ENCODE measurements at regions not wholly inside any gene's neighbourhood (a gene's known extent, or its start where the extent isn't known, plus 50 kb on each side); places are given as distances from the start of the nearest gene placed in this dataset.

DNA sequence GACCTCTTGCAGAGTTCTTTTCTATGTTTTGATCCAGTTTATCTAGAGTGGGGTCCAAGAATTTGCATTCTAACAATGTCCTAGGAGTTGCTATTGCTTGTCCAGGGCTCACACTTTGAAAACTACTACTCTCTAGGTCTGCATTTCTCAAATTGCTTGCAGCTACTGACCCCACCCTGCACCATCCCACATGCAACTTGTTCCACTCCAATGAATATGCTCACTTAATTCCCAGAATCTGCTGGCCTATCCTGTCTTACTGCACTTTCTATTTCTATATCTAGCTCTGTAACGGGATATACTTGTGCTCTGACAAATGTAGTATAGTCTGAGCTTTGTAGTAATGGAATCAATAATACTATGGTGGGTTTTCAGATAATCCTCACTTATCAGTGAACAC is 570.3 kb downstream of the IQCM start:
- Histone ChIP-seq H3K36me3 (no peaks in the 10 kb centered on the region), H3K4me3 (no peak overlapping the region), H3K9me3 (no peaks in the 10 kb centered on the region), H3K27ac (no peak overlapping the region), H3K27me3 (ENCODE audit: low read depth) (no peaks in the 10 kb centered on the region), H3K4me1 (no peaks in the 10 kb centered on the region)
- ATAC-seq (no peak), DNase-seq (no peak)
- intact Hi-C loops (cut with DNase I): no loop called here
- TF ChIP-seq, protein P1, sequence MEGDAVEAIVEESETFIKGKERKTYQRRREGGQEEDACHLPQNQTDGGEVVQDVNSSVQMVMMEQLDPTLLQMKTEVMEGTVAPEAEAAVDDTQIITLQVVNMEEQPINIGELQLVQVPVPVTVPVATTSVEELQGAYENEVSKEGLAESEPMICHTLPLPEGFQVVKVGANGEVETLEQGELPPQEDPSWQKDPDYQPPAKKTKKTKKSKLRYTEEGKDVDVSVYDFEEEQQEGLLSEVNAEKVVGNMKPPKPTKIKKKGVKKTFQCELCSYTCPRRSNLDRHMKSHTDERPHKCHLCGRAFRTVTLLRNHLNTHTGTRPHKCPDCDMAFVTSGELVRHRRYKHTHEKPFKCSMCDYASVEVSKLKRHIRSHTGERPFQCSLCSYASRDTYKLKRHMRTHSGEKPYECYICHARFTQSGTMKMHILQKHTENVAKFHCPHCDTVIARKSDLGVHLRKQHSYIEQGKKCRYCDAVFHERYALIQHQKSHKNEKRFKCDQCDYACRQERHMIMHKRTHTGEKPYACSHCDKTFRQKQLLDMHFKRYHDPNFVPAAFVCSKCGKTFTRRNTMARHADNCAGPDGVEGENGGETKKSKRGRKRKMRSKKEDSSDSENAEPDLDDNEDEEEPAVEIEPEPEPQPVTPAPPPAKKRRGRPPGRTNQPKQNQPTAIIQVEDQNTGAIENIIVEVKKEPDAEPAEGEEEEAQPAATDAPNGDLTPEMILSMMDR (IDR thresholded peaks at IDR 0.05): no peak

DNA sequence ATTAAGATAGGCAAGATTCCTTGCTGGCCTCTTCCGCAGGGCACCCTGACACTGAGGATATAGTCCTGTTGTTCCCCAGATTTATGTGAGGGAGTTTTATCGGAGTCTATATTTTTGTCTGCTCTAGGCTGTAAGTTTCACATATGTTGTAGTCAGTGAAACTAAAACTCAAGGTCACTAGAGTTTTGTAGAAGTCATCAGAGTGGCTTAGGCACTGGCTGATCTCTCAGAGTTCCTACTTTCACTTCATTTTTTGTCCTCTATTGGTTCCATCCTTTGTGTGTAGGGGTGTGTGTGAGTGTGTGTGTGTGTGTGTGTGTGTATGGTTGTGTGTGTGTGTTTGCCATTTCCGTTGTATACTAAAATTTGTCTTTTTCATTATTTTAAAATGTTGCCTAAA is 577.5 kb downstream of the IQCM start:
- Histone ChIP-seq H3K27ac (no peak overlapping the region), H3K4me3 (no peak overlapping the region), H3K36me3 (no peaks in the 10 kb centered on the region), H3K27me3 (ENCODE audit: low read depth) (no peaks in the 10 kb centered on the region), H3K9me3 (no peaks in the 10 kb centered on the region), H3K4me1 (no peaks in the 10 kb centered on the region)
- intact Hi-C loops (cut with DNase I): no loop called here
- TF ChIP-seq, protein P1 (IDR thresholded peaks at IDR 0.05): no peak
- ATAC-seq (no peak), DNase-seq (no peak)

DNA sequence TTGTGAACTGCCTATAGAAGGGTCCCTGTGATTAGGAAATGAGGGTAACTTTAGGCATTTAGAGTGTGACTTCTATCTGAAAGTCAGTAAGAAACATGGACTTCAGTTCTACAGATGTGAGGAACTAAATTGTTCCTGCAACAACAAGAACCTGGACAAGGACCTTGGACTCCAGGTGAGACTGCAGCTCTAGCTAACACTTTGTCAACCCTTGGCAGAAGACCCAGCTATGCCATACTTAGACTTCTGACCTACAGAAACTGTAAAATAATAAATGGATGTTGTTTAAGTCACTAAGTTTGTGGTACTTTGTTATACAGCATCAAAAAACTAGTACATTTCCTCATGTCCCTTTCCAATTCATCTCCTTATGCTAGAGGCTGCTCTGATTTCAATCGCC is 580.8 kb downstream of the IQCM start:
- no peak overlapping the region for H3K27ac ChIP-seq
- intact Hi-C loops (cut with DNase I): no loop called here
- DNase-seq (no peak), ATAC-seq (no peak)
- no peaks in the 10 kb centered on the region for H3K36me3 ChIP-seq
- TF ChIP-seq, protein P1 (IDR thresholded peaks at IDR 0.05): no peak
- no peaks in the 10 kb centered on the region for H3K4me1 ChIP-seq
- H3K27me3 ChIP-seq (ENCODE audit: low read depth): no peaks in the 10 kb centered on the region
- no peaks in the 10 kb centered on the region for H3K9me3 ChIP-seq
- H3K4me3 ChIP-seq: no peak overlapping the region

DNA sequence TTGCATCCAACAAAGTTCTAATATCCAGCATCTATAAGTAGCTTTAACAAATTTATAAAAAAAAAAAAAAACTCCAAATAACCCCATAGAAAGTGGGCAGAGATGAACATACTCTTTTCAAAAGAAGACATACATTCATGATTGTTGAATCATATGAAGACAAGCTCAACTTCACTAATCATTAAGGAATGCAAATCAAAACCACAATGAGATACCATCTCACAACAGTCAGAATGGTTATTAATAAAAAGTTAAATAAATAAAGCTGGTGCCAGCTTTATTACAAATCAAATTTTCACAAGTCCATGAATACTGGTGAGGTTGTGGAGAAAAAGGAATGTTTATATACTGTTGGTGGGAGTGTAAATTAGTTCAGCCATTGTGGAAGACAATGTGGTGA is 592.0 kb downstream of the IQCM start:
- TF ChIP-seq, protein P1 (IDR thresholded peaks at IDR 0.05): no peak
- ATAC-seq (no peak), DNase-seq (no peak)
- peaks cover 22% of the 10 kb centered on the region for H3K9me3 ChIP-seq
- no peaks in the 10 kb centered on the region for H3K4me1 ChIP-seq
- H3K27me3 ChIP-seq (ENCODE audit: low read depth): no peaks in the 10 kb centered on the region
- intact Hi-C loops (cut with DNase I): no loop called here
- no peaks in the 10 kb centered on the region for H3K36me3 ChIP-seq
- H3K4me3 ChIP-seq: no peak overlapping the region
- no peak overlapping the region for H3K27ac ChIP-seq

DNA sequence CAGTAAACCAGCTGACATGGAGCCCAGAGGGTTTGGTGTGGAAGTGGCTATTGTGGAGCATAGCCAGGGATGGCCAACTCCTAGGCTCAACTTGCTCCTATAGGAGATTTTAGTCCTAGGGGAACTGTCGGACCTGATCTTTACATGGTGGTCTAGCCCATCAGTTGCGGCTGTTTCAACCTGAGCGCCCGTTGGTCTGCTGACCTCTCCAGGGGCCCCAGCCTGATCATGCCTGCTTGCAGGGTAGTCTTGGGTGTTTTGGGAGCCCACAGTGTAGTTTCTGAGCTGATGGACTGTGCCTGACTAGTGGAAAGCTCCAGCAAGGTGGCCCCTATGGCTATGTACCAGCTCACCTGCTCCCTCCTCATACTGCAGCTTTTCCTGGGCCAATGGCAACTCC is 597.0 kb downstream of the IQCM start:
- no peak for DNase-seq

More for the DNA sequence above, 597.0 kb downstream of the IQCM start:
- TF ChIP-seq, protein P1 (IDR thresholded peaks at IDR 0.05): no peak
- H3K4me1 ChIP-seq: no peaks in the 10 kb centered on the region
- no peak for ATAC-seq
- H3K27me3 ChIP-seq (ENCODE audit: low read depth): no peaks in the 10 kb centered on the region
- H3K4me3 ChIP-seq: no peak overlapping the region
- no peaks in the 10 kb centered on the region for H3K36me3 ChIP-seq
- peaks cover 22% of the 10 kb centered on the region for H3K9me3 ChIP-seq
- intact Hi-C loops (cut with DNase I): no loop called here
- no peak overlapping the region for H3K27ac ChIP-seq
